RWPE1 (cell line): ENCODE measurements at regions not wholly inside any gene's neighbourhood (a gene's known extent, or its start where the extent isn't known, plus 50 kb on each side); places are given as distances from the start of the nearest gene placed in this dataset.
"Not testable (repeated sequence)": the region's sequence is repeated elsewhere in the genome, so short reads cannot be mapped to it uniquely, and the experiment has no call there.

ENCODE experiments used
- CTCF ChIA-PET: fragments of 350-600 bp; sonication (Branson Sonifier 250); formaldehyde crosslinking; extraction: SDS; loops from one replicate; lab custom pipeline; 2021; lab: Yijun Ruan, JAX
- POLR2A ChIA-PET: fragments of 400-600 bp; formaldehyde crosslinking; extraction: SDS; loops from one replicate; lab custom pipeline; 2020; ENCODE audit warnings: antibody characterized with exemption; ENCODE audit not compliant: low non-redundant PET; lab: Yijun Ruan, JAX
- DNase-seq: peaks from one replicate; pipeline ENCODE4 v3.0.0; 2012; ENCODE audit warnings: low spot score
- H3K27ac ChIP-seq: fragments of 450-650 bp; 2 replicates; pipeline ENCODE4 v1.5.1; 2017
- TF ChIP-seq, protein P1 (sequence below): fragments of 450-650 bp; conservative IDR thresholded peaks from 2 replicates; pipeline ENCODE4 v1.5.1; 2017; ENCODE audit warnings: low read depth, mild to moderate bottlenecking

DNA sequence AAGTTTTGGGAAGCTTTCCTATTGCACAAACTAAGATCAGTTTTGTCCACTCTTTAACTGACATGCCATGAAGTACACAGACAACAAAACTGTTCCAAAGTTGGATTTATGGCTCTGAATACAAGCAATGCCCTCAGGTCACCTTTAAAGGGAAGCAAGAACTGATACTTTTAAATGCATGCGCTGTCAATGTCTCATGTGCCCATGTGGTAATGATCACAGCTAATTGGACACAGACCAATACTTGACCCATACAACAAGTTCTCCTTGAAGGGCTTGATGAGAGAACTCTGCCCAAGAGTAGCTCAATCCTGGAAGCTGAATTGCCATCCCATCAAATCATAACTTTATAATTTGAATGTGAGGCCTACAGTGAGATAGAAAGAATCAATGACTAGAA, 624.9 kb downstream of the ETS1 start:
- POLR2A ChIA-PET: no interaction called here
- CTCF ChIA-PET: no interaction called here
- H3K27ac ChIP-seq: no peak overlapping the region
- no peak for DNase-seq
- TF ChIP-seq, protein P1, sequence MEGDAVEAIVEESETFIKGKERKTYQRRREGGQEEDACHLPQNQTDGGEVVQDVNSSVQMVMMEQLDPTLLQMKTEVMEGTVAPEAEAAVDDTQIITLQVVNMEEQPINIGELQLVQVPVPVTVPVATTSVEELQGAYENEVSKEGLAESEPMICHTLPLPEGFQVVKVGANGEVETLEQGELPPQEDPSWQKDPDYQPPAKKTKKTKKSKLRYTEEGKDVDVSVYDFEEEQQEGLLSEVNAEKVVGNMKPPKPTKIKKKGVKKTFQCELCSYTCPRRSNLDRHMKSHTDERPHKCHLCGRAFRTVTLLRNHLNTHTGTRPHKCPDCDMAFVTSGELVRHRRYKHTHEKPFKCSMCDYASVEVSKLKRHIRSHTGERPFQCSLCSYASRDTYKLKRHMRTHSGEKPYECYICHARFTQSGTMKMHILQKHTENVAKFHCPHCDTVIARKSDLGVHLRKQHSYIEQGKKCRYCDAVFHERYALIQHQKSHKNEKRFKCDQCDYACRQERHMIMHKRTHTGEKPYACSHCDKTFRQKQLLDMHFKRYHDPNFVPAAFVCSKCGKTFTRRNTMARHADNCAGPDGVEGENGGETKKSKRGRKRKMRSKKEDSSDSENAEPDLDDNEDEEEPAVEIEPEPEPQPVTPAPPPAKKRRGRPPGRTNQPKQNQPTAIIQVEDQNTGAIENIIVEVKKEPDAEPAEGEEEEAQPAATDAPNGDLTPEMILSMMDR: no peak

DNA sequence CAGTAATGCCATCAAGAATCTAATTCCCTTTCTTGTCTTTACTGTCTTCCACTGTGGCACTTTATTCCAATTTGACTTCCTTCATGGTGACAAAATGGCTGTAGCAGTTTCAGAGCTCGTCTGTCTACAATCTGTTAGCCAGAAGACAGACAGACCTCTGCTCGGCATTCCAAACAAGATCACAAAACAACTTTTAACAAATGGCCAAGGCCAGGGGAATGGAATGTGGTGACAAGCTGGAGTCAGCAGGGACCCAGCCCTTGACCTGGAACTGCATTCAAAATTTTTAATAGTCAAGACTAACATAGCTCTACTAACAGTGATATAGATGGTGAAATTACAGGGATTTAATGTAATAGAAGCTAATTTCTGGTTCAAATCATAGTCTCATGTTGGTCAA, 637.2 kb downstream of the ETS1 start:
- ChIA-PET POLR2A (no interaction called here), CTCF (no interaction called here)

DNA sequence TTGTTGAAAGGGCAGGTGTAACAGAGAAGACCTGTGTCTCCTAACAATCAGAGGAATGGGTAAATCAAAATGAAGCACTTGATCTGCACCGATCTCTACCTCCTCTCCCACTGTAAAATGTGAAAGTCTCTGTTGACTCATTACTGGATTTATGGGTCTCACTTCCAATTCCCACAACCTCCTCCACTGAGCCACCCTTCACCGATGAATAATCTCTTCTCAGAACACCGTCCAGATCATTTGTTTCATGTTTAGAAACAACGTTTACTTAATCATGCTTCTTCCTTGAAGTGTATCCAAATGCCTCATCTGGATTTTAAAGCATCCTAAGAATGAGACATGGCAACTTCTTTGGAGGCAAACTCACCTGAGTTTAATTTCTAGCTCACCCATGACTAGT, 643.6 kb downstream of the ETS1 start:
- CTCF ChIA-PET: interaction anchor here (1.2 kb wide), 1 partner anchor 18 kb away, joined by 3 read pairs; no protein-coding TSS in a partner anchor

More for the DNA sequence above, 637.2 kb downstream of the ETS1 start:
- no peak overlapping the region for H3K27ac ChIP-seq
- TF ChIP-seq, protein P1: no peak
- no peak for DNase-seq

DNA sequence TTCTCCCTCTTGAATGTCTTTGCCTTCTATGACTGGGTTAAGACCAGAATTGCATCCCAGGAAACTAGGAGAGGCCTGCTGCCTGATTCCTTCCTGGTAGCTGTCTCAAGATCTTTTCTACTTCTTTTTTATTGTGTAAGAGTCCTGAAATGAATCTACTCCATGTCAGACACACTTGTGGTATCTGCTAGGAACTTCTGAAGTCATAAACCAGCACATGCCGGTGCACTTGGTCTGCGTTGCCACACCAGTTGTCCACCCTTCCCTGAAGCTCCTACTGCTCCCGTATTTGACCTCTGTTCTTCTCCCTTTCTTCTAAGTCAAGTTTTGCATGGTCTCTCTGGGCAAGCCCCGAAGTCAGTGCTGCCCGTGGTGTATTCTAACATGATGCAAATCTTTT, 644.2 kb downstream of the ETS1 start:
- CTCF ChIA-PET: no interaction called here
- POLR2A ChIA-PET: no interaction called here
- TF ChIP-seq, protein P1: no peak
- no peak overlapping the region for H3K27ac ChIP-seq
- DNase-seq: no peak

More for the DNA sequence above, 643.6 kb downstream of the ETS1 start:
- TF ChIP-seq, protein P1: no peak
- POLR2A ChIA-PET: no interaction called here
- DNase-seq: no peak
- no peak overlapping the region for H3K27ac ChIP-seq

DNA sequence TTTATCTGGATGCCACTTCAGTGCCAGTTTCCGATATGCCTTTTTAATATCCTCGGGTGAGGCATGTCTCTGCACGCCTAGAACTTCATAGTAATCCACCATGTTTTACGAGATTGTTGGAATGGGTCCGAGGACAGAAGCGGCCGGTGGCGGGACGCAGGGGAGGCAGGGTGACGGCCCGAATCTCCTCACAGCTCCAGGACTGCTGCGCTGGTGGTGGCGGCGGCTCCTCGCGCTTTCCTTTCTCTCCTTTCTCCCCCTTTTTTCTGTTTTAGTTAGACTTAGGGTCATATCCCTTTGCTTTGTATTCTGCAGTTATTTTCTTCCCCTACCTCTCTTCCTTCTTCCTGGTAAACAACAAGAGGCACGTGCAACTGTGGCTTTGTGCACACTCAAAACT, 645.8 kb downstream of the ETS1 start:
- CTCF ChIA-PET, DNase-seq, H3K27ac ChIP-seq, POLR2A ChIA-PET: not testable (repeated sequence)

DNA sequence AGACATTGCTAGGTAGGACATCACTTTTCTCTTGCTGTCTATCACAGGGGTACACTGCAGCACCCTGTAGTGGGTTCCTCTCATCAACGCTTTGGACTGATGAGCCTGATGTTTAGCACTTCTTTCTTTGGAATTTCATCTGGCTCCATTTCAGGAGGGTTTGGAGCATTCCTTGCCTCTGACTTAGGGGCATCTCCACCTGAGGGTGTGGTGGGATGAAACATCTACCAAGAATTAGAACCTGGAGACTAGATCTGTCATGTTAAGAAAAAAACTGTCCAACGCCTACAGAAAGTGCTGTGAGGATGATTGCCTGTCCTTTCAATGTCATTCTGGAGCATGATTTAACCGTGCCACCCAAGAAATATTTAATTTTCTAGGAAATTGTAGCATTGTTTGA, 648.4 kb downstream of the ETS1 start:
- DNase-seq: peak; percentile 51
- peak overlapping the region; percentile 63 for H3K27ac ChIP-seq
- TF ChIP-seq, protein P1: no peak
- ChIA-PET POLR2A (no interaction called here), CTCF (no interaction called here)

DNA sequence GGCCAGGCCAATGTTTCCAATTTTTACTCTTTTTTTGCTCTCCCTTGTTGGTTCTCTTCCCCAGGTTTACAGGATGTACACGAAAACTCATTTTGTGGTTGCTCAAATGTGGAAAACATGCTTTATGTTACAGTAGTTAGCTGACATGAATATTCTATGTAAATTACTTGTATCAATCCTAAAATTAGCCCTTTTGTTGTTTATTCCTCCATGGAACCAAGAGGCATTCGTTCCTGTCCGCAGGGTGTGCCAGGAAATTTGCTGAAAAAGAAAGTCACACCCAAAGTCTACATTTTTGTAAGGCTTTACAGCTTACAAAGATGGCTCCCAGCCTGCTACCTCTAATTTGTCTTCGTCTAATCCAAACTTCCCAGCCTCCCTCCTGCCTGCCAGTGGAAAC, 652.3 kb downstream of the ETS1 start:
- TF ChIP-seq, protein P1: no peak
- CTCF ChIA-PET: no interaction called here
- no peak overlapping the region for H3K27ac ChIP-seq
- POLR2A ChIA-PET: no interaction called here
- DNase-seq: no peak

DNA sequence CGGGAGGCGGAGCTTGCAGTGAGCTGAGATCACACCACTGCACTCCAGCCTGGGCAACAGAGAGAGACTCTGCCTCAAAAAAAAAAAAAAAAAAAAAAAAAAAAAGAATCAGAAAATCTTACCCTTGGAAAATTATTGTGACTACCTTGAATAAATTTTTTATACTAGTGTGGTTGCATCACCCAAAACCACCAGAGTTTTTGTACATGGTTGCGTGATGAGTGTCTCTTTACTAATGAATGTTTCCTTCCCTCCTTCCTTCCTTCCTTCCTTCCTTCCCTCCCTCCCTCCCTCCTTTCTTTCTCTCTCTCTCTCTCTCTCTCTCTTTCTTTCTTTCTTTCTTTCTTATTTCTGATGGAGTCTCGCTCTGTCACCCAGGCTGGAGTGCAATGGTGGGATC, 653.4 kb downstream of the ETS1 start:
- POLR2A ChIA-PET, CTCF ChIA-PET, H3K27ac ChIP-seq, DNase-seq: not testable (repeated sequence)
